Left ventricle myocardium inferior (tissue), 1 donor: ENCODE measurements at regions not wholly inside any gene's neighbourhood (a gene's known extent, or its start where the extent isn't known, plus 50 kb on each side); places are given as distances from the start of the nearest gene placed in this dataset.

Experiments
- DNase-seq: peaks from one replicate; pipeline ENCODE4 v3.0.0-alpha.2; 2020
- H3K27ac ChIP-seq: fragments of 200-600 bp; replicated peaks from 2 replicates; pipeline ENCODE4 v1.8.0; 2021
- H3K27me3 ChIP-seq: fragments of 200-600 bp; 2 replicates; pipeline ENCODE4 v1.8.0; 2021; ENCODE audit warnings: low read depth
- H3K36me3 ChIP-seq: fragments of 200-600 bp; 2 replicates; pipeline ENCODE4 v1.8.0; 2021
- H3K4me1 ChIP-seq: fragments of 200-600 bp; 2 replicates; pipeline ENCODE4 v1.8.0; 2021
- H3K4me3 ChIP-seq: fragments of 200-600 bp; 2 replicates; pipeline ENCODE4 v1.8.0; 2021; ENCODE audit warnings: mild to moderate bottlenecking, moderate library complexity
- H3K9me3 ChIP-seq: fragments of 200-600 bp; replicated peaks from 2 replicates; pipeline ENCODE4 v1.8.0; 2021
- intact Hi-C: fragments of 100-400 bp; cut with micrococcal nuclease; formaldehyde crosslinking; loops from one replicate; pipeline ENCODE4 v1.11.0; 2022
- TF ChIP-seq, protein P1 (sequence below): fragments of 200-600 bp; IDR thresholded peaks from 2 replicates; pipeline ENCODE4 v1.8.0; 2021; ENCODE audit warnings: antibody characterized with exemption, mild to moderate bottlenecking, borderline replicate concordance
- donor health status: DM: no; HTN: yes; CAD: no; lungs with severe emphysema.

DNA sequence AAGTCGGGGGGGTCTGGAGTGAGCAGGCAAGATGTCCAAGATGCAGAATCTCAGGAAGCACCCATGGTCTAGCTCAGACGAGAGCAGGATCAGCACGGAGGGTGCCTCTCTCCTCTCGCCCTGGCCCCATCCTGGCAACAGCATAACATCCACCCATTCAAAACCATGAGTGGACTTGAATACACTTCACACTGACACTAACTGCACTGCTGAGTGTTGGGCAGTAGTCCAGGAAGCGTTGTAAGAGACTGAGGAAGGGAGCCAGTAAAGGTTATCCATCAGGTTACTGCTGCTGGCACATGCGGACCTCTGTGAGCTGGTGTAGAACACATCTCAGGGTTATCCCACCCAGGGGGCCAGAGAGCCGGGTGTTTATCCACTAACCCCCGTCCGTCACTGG lies 131.0 kb upstream of the TOPAZ1 start:
- no peaks in the 10 kb centered on the region for H3K36me3 ChIP-seq

GRCh38 chr3:44111482-44111881 lies 130.2 kb upstream of the TOPAZ1 start:
- Histone ChIP-seq H3K4me3 (no peak overlapping the region), H3K27ac (no peak overlapping the region), H3K36me3 (no peaks in the 10 kb centered on the region), H3K4me1 (no peaks in the 10 kb centered on the region), H3K9me3 (no peaks in the 10 kb centered on the region), H3K27me3 (peaks cover 83% of the 10 kb centered on the region)
- intact Hi-C loops = no loop called here
- TF ChIP-seq, protein P1, sequence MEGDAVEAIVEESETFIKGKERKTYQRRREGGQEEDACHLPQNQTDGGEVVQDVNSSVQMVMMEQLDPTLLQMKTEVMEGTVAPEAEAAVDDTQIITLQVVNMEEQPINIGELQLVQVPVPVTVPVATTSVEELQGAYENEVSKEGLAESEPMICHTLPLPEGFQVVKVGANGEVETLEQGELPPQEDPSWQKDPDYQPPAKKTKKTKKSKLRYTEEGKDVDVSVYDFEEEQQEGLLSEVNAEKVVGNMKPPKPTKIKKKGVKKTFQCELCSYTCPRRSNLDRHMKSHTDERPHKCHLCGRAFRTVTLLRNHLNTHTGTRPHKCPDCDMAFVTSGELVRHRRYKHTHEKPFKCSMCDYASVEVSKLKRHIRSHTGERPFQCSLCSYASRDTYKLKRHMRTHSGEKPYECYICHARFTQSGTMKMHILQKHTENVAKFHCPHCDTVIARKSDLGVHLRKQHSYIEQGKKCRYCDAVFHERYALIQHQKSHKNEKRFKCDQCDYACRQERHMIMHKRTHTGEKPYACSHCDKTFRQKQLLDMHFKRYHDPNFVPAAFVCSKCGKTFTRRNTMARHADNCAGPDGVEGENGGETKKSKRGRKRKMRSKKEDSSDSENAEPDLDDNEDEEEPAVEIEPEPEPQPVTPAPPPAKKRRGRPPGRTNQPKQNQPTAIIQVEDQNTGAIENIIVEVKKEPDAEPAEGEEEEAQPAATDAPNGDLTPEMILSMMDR = no peak
- DNase-seq = no peak

More for the DNA sequence above, 131.0 kb upstream of the TOPAZ1 start:
- DNase-seq = no peak
- intact Hi-C loops = no loop called here
- TF ChIP-seq, protein P1 = no peak
- no peak overlapping the region for H3K4me3 ChIP-seq
- H3K27ac ChIP-seq = no peak overlapping the region
- no peaks in the 10 kb centered on the region for H3K4me1 ChIP-seq
- no peaks in the 10 kb centered on the region for H3K9me3 ChIP-seq
- H3K27me3 ChIP-seq = peaks cover 83% of the 10 kb centered on the region

- Histone ChIP-seq H3K27ac (no peak overlapping the region), H3K9me3 (no peaks in the 10 kb centered on the region), H3K4me1 (no peaks in the 10 kb centered on the region), H3K27me3 (peaks cover 61% of the 10 kb centered on the region), H3K36me3 (no peaks in the 10 kb centered on the region), H3K4me3 (no peak overlapping the region)
- TF ChIP-seq, protein P1 = peak; percentile 55
- peak; percentile 31 for DNase-seq
- intact Hi-C loops = no loop called here
Observed at GRCh38 chr3:44114142-44114541, 127.5 kb upstream of the TOPAZ1 start.

- Histone ChIP-seq H3K4me3 (no peak overlapping the region), H3K36me3 (no peaks in the 10 kb centered on the region), H3K9me3 (no peaks in the 10 kb centered on the region), H3K27ac (no peak overlapping the region), H3K27me3 (peaks cover 40% of the 10 kb centered on the region), H3K4me1 (peaks cover 14% of the 10 kb centered on the region)
- TF ChIP-seq, protein P1 = no peak
- DNase-seq = no peak
- intact Hi-C loops = no loop called here
Observed at GRCh38 chr3:44117239-44117638, 124.4 kb upstream of the TOPAZ1 start.

DNA sequence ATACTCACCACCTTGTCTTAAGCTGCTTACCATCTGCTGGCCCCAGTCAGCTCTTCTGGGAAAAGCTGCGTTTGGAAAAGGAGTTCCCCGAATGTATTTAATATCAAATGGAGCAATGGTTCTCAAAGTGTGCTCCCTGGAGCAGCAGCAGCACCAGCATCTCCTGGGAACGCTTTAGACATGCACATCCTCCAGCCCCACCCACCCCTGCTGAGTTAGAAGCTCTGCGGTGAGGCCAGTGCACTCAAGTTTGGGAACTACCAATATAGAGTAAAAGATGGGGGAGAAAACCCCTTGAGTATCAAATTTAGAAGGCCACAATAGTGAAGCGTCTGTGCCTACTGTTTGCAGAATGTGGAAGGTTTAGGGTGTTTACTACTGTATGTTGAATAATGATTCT lies 124.0 kb upstream of the TOPAZ1 start:
- H3K9me3 ChIP-seq = no peaks in the 10 kb centered on the region
- no peak overlapping the region for H3K27ac ChIP-seq
- peaks cover 38% of the 10 kb centered on the region for H3K27me3 ChIP-seq
- TF ChIP-seq, protein P1 = no peak
- peaks cover 14% of the 10 kb centered on the region for H3K4me1 ChIP-seq
- H3K4me3 ChIP-seq = no peak overlapping the region
- no peaks in the 10 kb centered on the region for H3K36me3 ChIP-seq
- DNase-seq = no peak
- intact Hi-C loops = no loop called here
